Astrocyte of the spinal cord (primary cell): ENCODE measurements at regions not wholly inside any gene's neighbourhood (a gene's known extent, or its start where the extent isn't known, plus 50 kb on each side); places are given as distances from the start of the nearest gene placed in this dataset.

Experiments
- DNase-seq: peaks from one replicate; pipeline ENCODE4 v3.0.0; 2011; ENCODE audit warnings: low read depth, low spot score
- H3K4me3 ChIP-seq: 2 replicates; pipeline ENCODE4 v1.5.1; 2011; ENCODE audit warnings: low read depth, mild to moderate bottlenecking, low read length, moderate library complexity
- in situ Hi-C: cut with HindIII; loops from 2 replicates; pipeline ENCODE4 v1.10.0; 2017; ENCODE audit warnings: low sequenced_read_pairs
- TF ChIP-seq, protein P1 (sequence below): IDR thresholded peaks from 2 replicates; pipeline ENCODE4 v1.5.1; 2012; ENCODE audit warnings: low read depth, mild to moderate bottlenecking, low read length, inconsistent platforms

DNA sequence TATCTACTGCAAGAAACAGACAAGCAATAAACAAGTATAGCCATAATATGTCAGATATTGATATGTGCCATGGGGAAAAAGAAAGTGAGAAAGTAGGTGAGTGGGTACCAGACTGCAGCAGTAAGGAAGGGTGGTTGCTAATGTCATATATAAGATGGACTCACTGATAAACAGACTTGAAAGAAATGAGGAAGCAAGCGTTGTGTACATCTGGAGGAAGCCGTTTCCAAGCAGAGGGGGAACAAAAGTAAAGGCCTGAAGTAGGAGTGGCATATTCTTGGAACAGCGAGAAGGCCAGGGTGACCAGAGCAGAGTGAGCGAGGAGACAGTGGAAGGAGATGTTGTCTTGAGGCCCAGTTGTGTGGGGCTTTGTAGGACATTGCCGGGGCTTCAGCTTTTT, 142.2 kb upstream of the MAP3K1 start:
- H3K4me3 ChIP-seq, result no peak overlapping the region
- TF ChIP-seq, protein P1, sequence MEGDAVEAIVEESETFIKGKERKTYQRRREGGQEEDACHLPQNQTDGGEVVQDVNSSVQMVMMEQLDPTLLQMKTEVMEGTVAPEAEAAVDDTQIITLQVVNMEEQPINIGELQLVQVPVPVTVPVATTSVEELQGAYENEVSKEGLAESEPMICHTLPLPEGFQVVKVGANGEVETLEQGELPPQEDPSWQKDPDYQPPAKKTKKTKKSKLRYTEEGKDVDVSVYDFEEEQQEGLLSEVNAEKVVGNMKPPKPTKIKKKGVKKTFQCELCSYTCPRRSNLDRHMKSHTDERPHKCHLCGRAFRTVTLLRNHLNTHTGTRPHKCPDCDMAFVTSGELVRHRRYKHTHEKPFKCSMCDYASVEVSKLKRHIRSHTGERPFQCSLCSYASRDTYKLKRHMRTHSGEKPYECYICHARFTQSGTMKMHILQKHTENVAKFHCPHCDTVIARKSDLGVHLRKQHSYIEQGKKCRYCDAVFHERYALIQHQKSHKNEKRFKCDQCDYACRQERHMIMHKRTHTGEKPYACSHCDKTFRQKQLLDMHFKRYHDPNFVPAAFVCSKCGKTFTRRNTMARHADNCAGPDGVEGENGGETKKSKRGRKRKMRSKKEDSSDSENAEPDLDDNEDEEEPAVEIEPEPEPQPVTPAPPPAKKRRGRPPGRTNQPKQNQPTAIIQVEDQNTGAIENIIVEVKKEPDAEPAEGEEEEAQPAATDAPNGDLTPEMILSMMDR, result no peak
- in situ Hi-C loops, result no loop called here
- DNase-seq, result no peak

DNA sequence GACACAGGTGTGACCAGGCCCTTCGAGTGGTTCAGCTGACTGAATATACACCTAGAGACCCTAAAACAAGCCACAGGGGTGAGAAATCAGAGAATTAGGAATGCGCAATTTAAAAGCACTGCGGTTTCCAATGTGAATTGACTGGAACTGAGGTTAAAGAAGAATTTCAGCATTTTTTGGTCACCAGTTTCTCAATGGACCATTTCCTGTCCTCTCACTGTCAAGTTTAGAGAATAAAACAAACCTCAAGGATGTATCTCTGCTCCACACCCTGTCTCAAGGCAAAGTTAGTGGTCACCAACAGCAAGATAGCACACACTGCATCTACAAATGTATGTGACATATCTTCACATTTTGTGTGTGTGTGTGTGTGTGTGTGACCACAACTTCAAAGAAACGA, 143.8 kb upstream of the MAP3K1 start:
- DNase-seq, result no peak
- in situ Hi-C loops, result no loop called here
- TF ChIP-seq, protein P1, result no peak
- no peak overlapping the region for H3K4me3 ChIP-seq

DNA sequence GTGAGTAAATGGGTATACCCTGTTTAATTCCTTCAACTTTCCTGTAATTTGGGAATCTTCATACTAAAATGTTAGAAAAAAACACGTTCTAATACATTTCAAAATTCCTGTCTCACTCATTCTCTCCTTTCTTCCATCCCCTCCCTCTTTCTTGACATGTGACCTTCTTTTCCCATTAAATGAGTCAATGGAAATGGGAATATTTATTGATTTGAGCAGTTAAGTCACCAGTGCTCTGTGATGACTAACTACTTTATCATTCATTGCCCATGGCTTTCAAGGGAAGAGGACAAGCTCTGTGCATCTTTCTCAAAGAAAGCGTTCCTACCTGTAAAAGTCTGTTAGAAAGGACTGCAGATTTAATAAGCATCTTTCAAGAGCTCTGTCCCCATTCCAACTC, 144.4 kb upstream of the MAP3K1 start:
- DNase-seq, result no peak
- TF ChIP-seq, protein P1, result no peak
- in situ Hi-C loops, result no loop called here
- H3K4me3 ChIP-seq, result no peak overlapping the region

DNA sequence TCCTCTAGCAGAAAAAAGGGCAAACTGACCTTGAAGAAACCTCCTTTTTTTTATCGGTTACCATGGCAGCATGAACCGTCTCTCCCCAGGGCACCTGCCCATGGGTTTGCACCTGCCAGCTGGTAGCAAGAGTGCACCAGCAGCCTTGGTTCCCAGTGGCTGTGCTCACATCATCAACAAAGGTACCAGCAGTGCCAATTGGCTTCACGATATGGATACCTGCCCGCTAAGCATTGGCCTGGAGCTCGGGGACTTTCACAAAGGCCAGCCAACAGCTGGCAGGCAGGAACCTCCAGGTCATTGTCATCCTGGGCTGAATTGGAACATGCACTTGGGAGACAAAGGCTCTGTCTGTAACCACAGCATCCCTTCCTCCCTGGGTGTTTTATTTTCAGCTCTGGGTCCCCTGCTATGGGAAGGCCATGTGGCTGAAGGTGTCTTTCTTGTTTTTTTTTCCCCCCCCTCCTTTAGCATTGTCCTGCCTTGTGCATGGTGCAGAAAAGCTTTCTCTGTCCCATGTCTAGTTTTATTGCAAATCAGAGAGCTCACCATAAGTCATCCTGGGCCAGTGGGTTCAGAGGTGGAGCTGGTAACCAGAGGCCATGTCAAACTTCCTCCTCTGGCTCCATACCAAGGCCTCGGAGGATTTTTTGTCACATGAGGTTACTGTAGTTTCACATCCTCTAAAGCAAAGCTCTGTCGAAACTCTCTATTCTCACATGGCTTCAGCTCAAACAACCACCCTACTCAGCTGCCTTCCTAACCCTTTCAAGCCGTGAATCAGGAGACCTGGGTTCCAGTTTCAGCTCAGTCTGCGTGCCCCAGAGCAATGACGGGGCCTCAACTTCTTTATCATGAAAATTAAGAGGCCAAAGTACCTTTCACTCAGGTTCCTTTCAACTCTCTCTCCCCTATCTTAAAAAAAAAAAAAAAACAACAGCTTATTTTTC, 145.5 kb upstream of the MAP3K1 start:
- H3K4me3 ChIP-seq, result no peak overlapping the region
- DNase-seq, result no peak
- TF ChIP-seq, protein P1, result no peak
- in situ Hi-C loops, result no loop called here

DNA sequence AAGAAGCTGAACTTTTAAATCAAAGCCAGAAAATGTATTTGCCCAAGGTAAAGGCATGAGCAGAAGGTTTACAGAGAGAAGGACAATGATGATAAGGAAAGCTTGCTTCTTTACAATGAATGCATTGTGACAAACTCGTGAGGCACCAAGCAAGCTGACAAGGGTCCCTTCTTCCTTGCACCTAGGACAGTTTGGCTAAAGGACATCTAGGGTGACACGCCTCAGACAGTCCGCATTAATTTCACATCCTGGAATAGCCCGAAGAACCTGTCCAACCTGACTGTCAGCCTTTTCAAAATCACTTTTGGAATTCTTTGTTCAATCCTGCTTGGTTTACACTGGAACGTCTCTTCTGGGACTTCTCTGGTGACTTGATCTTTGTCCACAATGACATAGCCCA, 146.4 kb upstream of the MAP3K1 start:
- no peak overlapping the region for H3K4me3 ChIP-seq
- no peak for DNase-seq
- in situ Hi-C loops, result no loop called here
- TF ChIP-seq, protein P1, result no peak

DNA sequence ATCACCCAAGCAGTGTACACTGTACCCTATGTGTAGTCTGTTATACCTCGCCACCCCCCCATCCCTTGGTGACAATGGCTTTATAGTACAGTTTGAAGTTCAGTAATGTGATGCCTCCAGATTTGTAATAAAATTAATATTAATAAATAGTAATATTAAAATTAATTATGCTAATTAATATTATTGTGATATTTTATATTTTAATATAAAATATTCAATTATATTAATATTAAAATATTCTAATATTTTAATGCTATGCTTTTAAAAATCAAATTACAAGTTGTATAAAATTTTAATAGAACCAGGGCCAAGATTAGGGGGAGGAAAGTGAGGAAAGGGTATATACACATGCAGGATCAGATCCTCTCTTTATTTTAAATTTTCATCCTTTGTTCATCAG, 147.7 kb upstream of the MAP3K1 start:
- no peak overlapping the region for H3K4me3 ChIP-seq
- DNase-seq, result no peak
- TF ChIP-seq, protein P1, result no peak
- in situ Hi-C loops, result no loop called here
